NOMO-1 treated with DMSO at 0.1 percent for 48 hours (cell line): ENCODE measurements at regions not wholly inside any gene's neighbourhood (a gene's known extent, or its start where the extent isn't known, plus 50 kb on each side); places are given as distances from the start of the nearest gene placed in this dataset.
"Not testable (repeated sequence)": the region's sequence is repeated elsewhere in the genome, so short reads cannot be mapped to it uniquely, and the experiment has no call there.

ENCODE experiments used
- DNase-seq: peaks from one replicate; lab custom pipeline; 2025; ENCODE audit not compliant: unreplicated experiment; lab: John Stamatoyannopoulos, UW

DNA sequence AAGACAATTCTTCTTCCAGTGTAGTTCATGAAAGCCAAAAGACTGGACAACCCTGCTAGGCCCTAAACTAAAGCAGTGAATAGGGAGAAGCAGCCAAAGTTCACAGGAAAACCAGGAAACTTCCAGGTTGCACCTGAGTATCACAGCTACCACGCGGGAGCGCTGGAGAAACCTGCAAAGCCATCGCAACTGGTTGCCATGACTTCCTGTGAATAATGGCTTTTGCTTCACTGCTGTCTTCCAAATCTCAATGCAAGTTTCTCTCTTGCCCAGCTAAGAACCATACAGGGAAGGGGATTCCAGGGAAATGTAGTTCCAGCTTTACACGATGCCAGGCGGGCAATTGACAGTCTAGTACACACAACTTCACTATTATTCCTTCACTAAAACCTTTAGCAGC is 114.1 kb downstream of the GXYLT1 start:
- no peak for DNase-seq

DNA sequence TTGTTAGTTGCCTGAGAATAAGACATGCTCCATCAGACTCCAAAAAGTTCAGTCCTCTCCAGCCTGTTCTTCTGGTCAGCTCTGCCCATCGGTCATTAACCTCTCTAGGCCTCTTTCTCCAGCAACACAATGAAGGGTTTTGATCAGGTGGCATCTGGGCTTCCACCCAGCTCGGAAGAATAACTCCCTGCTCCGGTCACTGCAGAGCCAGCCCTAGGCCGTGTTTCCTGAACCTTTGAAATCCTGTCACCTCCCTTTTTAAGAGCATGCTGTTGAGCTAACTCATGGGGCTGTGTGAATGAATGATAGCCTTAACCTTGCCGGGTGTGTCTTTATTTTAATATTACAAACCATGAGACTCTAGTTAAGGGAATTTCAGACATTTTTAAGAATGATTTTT is 117.1 kb downstream of the GXYLT1 start:
- DNase-seq, result no peak

DNA sequence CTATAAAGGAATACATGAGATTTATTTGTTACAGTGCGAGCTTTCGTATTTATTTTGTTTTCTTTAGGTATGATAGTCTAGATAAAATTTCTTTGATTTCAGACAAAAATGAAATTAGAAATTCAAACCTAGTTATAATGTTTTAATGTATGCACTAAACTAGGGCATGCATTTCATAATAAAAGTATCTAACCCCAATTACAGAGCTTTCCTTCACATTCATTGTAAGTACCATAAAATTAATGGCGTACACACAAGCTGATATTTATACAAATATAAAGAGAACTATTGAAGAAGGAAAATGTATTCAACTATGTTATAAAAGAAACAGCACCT is 120.2 kb downstream of the GXYLT1 start:
- DNase-seq, result no peak

DNA sequence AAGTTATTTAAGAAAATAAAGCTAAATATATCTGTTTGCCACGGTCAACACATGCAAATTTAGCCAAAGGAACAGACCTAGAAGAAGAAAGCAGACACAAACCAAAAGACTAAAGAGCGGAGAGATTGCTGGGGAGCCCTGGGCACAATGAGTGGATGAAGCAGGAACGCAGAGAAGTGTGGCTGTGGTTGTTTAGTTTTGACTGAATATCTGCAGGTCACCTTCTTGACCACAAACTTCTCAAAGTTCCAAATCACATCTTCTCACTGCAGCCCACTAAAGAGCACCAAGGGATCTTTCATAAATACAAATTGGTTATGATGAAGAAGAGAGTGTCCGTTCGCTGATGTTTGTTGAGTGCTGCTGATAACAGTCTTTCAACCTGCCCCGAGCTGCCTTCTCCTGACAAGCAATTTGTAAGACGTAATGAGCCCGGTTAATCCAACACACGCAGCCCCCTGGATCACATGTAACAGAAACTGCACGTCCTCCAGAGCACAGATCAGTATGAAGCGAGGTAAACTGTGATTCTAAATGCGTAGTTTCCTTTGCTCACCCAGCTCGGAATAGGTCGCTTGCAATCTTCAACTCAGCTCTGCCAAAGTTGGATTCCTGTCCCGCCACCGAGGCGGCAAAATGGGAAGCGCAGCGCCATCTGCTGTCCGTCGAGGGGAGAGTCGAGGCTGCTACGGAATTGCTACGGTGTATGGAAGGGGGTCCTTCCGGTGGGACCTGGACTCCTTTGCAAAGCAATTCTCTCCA is 120.8 kb downstream of the GXYLT1 start:
- peak; percentile 71 for DNase-seq

DNA sequence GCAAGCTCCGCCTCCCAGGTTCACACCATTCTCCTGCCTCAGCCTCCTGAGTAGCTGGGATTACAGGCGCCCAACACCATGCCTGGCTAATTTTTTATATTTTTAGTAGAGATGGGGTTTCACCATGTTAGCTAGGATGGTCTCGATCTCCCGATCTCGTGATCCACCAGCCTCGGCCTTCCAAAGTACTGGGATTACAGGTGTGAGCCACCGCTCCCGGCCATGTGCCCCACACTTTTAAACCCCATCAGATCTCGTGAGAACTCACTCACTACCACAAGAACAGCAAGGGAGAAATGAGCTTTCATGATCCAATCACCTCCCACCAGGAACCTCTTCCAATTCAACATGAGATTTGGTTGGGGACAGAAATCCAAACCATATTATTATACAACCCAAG is 122.7 kb downstream of the GXYLT1 start:
- not testable (repeated sequence) for DNase-seq

DNA sequence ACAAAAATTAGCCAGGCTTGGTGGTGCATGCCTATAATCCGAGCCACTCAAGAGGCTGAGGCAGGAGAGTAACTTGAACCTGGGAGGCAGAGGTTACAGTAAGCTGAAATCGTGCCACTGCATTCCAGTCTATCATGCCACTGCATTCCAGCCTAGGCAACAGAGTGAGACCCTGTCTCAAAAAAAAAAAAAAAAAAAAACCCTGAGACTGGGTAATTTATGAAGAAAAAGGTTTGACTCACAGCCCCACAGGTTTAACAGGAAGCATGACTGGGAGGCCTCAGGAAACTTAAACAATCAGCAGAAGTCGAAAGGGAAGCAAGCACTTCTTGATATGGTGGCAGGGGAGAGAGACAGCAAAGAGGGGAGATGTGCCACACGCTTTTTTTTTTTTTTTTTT is 123.2 kb downstream of the GXYLT1 start:
- peak; percentile 76 for DNase-seq

DNA sequence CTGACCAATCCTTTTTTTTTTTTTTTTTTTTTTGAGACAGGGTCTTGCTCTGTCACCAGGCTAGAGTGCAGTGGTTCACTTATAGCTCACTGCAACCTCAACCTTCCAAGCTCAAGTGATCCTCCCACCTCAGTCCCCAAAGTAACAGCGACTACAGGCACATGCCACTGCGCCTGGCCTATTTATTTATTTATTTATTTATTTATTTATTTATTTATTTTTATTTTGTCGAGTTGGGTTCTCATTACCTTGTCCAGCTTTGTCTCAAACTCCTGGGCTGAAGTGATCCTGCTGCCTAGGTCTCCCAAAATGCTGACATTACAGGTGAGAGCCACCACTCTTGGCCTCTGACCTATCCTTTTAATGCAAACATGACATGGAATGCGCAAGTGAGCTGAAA is 124.4 kb downstream of the GXYLT1 start:
- no peak for DNase-seq

DNA sequence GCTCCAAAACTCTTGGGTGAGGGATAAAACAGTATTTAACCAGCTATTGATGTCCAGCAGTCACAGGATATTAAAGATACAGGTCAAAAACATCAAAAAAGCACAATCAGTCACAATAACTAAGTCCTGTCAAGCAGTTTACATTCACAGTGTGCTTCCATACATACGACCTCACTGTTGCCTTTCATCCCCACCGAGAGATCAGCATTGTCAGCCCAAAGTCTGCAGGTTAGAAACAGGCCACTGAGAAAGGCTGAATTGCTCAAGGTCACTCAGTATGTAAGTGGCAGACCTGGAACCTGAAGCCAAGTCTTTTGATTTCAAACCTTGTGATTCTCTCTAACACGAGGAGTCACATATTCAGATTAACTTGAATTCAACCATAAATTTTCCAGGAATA is 124.9 kb downstream of the GXYLT1 start:
- DNase-seq, result no peak

DNA sequence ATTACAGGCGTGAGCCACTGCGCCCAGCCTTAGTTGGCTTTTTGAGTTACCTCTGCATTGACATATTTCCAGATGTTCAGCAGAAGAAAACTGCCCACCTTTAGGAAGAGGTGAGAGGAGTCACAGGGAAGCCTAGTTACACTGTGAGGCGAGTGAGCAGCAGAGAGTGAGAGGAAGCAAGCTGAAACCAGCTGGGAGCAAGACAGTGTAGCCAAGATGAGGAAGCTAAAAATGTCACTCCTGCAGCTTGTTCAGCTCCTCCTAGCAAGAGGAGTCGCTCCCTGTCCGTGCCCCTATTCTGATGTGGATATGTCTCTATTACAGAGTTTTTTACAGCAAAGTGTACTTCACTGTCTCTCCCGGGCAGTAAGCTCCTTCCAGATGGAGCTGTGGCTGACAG is 127.6 kb downstream of the GXYLT1 start:
- DNase-seq, result peak; percentile 38

DNA sequence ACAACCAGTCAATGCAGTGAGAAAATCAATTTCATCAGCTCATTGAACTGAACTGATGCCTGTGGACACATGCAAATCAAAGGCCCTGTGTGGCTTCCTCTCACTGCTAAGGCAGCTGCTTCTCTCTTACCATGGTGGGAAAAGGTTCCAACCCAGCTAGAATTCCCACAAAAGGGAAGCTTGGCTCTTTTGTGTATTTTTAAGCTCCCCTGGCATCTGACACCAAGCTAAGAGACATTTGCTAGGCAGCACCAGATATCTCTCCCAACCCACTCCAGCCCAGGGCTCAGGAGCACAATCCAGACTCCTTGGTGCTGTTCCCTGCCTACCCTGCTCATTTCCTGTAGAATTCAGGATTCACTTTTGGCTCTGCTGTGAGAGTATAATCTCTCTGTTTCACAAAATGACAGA is 129.6 kb downstream of the GXYLT1 start:
- no peak for DNase-seq

DNA sequence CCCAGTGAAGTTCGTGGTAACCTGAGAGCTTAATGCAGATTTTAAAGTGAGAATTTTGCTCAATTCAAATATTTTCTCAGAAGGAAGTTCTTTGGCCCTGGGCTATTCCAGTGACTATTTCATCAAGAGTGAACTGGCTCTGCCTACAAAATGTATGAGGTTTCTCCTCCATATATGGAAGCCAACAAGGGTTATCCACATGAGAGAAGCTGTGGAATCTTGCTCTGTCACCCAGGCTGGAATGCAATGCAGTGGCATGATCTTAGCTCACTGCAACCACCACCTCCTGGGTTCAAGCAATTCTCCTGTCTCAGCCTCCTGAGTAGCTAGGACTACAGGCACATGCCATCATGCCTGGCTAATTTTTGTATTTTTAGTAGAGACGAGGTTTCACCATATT is 132.2 kb downstream of the GXYLT1 start:
- not testable (repeated sequence) for DNase-seq

DNA sequence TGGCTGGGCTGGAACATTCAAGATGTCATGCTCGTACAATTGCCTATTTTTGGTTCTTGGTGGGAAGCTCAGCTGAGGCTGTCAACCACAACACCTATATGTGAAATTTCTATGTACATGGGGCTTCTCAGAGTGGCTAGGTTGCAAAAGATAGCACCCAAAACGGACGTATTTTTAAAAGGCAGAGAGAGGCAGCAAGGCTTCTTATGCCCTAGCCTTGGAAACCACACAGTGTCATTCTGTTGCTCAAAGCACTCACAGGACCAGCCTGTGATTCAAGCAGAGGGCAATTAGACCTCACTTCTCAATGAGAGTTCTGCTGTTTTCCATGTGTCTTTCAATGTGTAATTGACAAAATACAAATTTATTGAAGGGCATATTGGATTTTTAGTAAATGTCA is 134.0 kb downstream of the GXYLT1 start:
- DNase-seq, result no peak

DNA sequence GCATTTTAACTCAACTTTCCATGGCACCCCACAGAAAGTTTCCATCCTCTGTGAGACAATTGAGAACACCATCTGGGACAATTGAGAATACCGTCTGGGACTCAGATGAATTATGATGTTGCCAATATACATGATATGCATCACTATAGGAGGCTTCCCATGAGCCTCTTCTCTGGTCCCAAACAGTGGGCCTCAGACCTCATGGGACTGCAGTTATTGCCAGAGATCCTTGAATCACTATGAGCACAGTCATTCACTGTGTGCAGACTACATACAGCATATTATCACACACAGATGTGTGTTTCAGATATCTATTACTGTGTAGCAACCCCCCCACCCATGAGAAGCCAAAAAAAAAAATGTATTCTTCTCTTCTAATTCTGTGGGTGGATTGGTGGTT is 134.4 kb downstream of the GXYLT1 start:
- DNase-seq, result no peak

DNA sequence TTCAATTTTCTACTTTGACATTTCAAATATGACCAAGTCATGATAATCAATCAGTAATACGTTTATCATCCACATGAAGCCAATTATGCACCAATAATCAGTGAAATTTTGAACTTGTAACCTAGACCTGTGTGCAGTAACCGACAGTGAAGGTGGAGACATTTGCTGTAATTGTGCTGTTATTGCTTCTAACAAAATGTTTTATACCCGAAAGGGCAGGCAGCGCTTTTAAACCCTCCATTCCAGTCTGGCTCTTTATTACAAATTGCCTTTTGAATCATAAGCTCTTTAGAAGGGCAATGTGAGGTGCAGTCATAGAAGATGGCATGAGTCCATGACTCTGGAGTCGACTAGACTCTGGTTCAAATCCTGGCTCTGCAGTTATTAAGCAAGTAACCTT is 135.7 kb downstream of the GXYLT1 start:
- no peak for DNase-seq

DNA sequence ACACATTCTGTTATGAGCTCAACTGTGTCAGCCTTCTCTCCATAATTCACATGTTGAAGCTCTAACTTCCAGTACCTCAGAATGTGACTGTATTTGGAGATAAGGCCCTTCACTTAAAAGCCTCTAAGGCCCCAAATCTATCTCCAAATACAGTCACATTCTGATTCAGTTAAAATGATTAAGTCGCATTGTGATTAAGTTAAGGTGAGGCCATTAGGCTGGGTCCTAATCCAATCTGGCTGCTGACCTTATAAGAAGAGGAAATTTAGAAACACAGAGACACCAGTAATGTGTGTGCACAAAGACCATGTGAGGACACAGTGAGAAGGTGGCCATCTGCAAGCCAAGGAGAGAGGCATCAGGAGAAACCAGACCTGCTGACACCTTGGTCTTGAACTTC is 141.6 kb downstream of the GXYLT1 start:
- no peak for DNase-seq

DNA sequence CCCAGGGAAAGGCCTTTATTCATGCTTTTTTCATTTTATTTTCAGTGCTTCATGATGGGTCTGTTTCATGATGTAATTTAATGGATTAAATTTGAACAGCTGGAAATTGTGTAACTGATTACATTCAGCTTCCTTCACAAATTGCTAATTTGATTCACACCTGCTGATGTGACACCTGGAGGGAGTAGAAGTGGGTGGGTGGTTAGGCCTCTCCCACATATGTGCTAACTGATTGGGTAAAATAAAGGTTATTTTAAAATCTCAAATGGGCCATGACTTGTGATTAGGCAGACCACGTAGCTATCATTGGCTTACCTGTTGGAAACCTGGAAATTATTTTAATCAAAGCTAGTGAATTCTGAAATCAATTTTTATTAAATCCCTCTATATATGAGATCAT is 142.1 kb downstream of the GXYLT1 start:
- DNase-seq, result no peak

DNA sequence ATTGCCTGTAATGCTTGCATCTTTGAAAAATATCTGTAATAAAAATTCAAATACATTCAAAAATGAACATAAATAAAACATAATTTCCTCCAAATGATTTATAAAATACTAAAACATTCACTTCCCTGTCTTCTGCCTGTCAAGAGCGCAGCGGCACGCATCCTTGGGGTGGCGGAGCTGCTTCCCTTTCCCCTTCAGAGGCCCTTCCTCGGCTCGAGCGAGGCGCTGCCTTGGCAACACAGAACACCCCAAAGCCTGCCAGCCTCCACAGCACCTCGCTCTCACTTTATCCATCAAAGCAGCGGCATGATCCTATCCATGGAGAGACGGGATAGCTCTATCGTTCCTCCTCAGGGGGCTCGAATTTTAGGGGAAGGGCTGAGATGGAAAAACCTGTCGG is 146.2 kb downstream of the GXYLT1 start:
- DNase-seq, result no peak

DNA sequence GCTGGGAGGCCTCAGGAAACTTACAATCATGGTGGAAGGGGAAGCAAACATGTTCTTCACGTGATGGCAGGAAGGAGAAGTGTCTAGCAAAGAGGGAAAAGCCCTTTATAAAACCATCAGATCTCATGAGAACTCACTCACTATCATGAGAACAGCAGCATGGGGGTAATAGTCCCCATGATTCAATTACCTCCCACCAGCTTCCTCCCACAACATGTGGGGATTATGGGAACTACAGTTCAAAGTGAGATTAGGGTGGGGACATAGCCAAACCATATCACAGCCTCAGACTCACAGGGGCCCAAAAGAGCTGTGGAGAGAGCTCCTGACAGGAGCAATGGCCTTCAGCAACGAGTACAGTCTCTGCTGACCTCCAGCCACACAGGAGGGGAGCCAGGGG is 151.4 kb downstream of the GXYLT1 start:
- no peak for DNase-seq

DNA sequence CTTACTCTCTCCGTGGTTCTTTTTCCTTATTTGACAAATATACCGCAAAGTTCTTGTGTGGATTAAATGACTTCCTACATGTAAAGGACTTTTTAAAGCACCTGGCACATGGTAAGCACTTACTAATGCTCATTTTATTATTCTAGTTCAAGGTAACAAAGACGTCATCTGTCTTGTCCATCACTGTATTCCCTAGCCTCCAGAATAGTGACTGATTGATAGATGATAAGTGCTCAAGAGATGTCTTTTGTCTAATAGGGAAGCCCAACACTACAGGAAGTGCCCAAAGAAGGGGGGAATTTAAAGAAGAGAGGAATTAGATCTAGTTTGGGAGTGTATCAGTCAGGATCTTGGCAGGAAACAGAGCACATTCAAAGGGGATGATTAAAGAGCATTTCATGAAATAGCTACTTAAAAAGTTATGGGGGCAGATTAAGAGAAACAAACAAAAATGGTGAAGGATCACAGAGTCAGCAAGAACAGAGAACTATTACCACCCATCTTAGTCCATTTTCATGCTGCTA is 151.9 kb downstream of the GXYLT1 start:
- no peak for DNase-seq

DNA sequence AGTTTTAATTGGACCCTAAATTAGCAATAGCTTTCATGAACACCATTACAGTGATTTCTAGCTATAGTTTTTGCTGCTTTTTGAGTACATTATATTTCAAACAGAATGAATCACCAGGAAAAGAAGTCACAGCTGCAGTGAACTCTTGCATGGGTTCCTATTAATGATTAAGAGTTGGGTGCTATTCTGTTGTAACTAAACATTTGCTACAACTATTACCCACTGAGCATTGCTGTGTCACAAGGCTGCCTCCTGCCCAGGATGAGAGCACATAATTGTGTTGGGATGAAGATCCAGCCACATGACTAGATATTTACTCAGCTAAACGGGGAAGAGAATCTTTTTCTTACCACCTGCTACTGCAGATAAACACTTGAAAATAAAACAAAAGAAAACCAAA is 152.7 kb downstream of the GXYLT1 start:
- DNase-seq, result no peak

DNA sequence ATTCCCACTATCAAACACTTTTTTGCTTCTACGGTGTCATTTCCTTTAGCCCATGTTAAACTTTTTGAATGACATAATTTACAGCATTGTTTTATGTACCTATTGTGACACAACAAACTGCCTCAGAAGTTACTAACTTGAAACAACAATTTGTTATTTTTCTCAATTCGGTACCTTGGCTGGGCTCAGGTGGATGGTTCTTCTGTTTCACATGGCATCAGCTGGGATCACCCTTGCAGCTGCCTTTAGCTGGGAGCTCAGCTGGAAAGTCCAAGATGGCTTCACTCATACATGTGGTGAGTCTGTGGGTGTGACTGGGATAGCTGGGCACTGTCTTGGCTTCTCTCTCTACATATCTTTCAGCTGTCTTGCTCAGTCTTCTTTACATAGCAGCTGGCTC is 156.0 kb downstream of the GXYLT1 start:
- DNase-seq, result no peak

DNA sequence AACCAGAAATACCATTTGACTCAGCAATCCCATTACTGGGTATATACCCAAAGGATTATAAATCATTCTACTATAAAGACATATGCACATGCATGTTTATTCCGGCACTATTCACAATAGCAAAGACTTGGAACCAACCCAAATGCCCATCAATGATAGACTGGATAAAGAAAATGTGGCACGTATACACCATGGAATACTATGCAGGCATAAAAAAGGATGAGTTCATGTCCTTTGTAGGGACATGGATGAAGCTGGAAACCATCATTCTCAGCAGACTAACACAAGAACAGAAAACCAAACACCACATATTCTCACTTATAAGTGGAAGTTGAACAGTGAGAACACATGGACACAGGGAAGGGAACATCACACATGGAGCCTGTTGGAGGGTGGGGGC is 158.2 kb downstream of the GXYLT1 start:
- not testable (repeated sequence) for DNase-seq

DNA sequence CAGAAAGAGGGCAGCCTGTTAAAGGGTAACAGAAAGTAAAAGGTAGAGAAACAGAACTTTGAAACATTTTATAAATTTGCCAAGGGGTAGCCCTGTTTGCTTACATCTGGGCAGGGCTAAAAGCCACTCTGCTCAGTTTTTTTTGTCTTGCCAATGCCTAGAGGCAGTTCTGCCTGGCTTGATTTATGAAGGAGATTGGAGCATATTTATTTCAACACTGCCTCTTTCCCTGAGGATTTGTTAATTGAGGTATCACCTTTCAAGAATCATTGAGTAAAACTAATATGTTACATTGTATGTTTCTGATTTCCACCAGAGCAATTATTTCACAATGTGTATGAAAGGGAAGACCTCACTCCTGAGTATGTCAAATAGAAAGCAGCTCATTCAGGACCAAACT is 160.8 kb downstream of the GXYLT1 start:
- peak; percentile 1 for DNase-seq
